ENCODE measurements at regions not wholly inside any gene's neighbourhood (a gene's known extent, or its start where the extent isn't known, plus 50 kb on each side); places are given as distances from the start of the nearest gene placed in this dataset.
"Not testable (repeated sequence)": the region's sequence is repeated elsewhere in the genome, so short reads cannot be mapped to it uniquely, and the experiment has no call there.

- WGBS, 2 donors: 77% methylated on average over 3 of the region's 3 CpGs
- no peaks in the 10 kb centered on the region for H3K27me3 ChIP-seq
- DNase-seq: no peak
- TF ChIP-seq CTCF (IDR thresholded peaks at IDR 0.05) (no peak), POLR2A (IDR thresholded peaks at IDR 0.05) (no peak)
- intact Hi-C loops (cut with DNase I; ENCODE audit: low total_unique reads): no loop called here
- H3K4me1 ChIP-seq: no peaks in the 10 kb centered on the region
- H3K36me3 ChIP-seq (ENCODE audit: low read depth, missing control alignments): no peaks in the 10 kb centered on the region
- H3K9me3 ChIP-seq: no peaks in the 10 kb centered on the region
- H3K4me3 ChIP-seq: no peak overlapping the region
- no peak overlapping the region for H3K27ac ChIP-seq
Measured at GRCh38 chr7:106504207-106504606, 156.8 kb downstream of the CCDC71L start.

GRCh38 chr7:106503626-106504025, 157.3 kb downstream of the CCDC71L start:
- TF ChIP-seq CTCF (IDR thresholded peaks at IDR 0.05) (no peak), POLR2A (IDR thresholded peaks at IDR 0.05) (no peak)
- 90% methylated on average over 3 of the region's 3 CpGs for WGBS, 2 donors
- Histone ChIP-seq H3K27me3 (no peaks in the 10 kb centered on the region), H3K36me3 (ENCODE audit: low read depth, missing control alignments) (no peaks in the 10 kb centered on the region), H3K4me3 (no peak overlapping the region), H3K9me3 (no peaks in the 10 kb centered on the region), H3K27ac (no peak overlapping the region), H3K4me1 (no peaks in the 10 kb centered on the region)
- no peak for DNase-seq
- intact Hi-C loops (cut with DNase I; ENCODE audit: low total_unique reads): no loop called here

GRCh38 chr7:106501605-106502580, 159.1 kb downstream of the CCDC71L start:
- no peaks in the 10 kb centered on the region for H3K27me3 ChIP-seq
- WGBS, 2 donors: 59 to 60% methylated on average over 5 of the region's 5 CpGs
- no peaks in the 10 kb centered on the region for H3K4me1 ChIP-seq
- intact Hi-C loops (cut with DNase I; ENCODE audit: low total_unique reads): no loop called here
- H3K36me3 ChIP-seq (ENCODE audit: low read depth, missing control alignments): no peaks in the 10 kb centered on the region
- no peaks in the 10 kb centered on the region for H3K9me3 ChIP-seq
- DNase-seq: no peak
- no peak for TF ChIP-seq POLR2A (IDR thresholded peaks at IDR 0.05)
- TF ChIP-seq CTCF (IDR thresholded peaks at IDR 0.05): no peak
- H3K27ac ChIP-seq: no peak overlapping the region
- H3K4me3 ChIP-seq: no peak overlapping the region

GRCh38 chr7:106499897-106500296, 161.1 kb downstream of the CCDC71L start:
- TF ChIP-seq CTCF (IDR thresholded peaks at IDR 0.05): no peak
- no peak for TF ChIP-seq POLR2A (IDR thresholded peaks at IDR 0.05)
- Histone ChIP-seq H3K36me3 (ENCODE audit: low read depth, missing control alignments) (no peaks in the 10 kb centered on the region), H3K27ac (no peak overlapping the region), H3K4me1 (no peaks in the 10 kb centered on the region), H3K27me3 (no peaks in the 10 kb centered on the region), H3K4me3 (no peak overlapping the region), H3K9me3 (no peaks in the 10 kb centered on the region)
- WGBS, 2 donors: 92 to 94% methylated on average over 4 of the region's 4 CpGs
- DNase-seq: no peak
- intact Hi-C loops (cut with DNase I; ENCODE audit: low total_unique reads): no loop called here

- H3K27ac ChIP-seq; H3K9me3 ChIP-seq; intact Hi-C loops (cut with DNase I; ENCODE audit: low total_unique reads); DNase-seq; H3K36me3 ChIP-seq (ENCODE audit: low read depth, missing control alignments); H3K4me3 ChIP-seq; H3K27me3 ChIP-seq; H3K4me1 ChIP-seq: not testable (repeated sequence)
- 89 to 97% methylated on average over 2 of the region's 2 CpGs for WGBS, 2 donors
Measured at GRCh38 chr7:106498005-106498404, 163.0 kb downstream of the CCDC71L start.
